GM19467 (cell line): ENCODE measurements at regions not wholly inside any gene's neighbourhood (a gene's known extent, or its start where the extent isn't known, plus 50 kb on each side); places are given as distances from the start of the nearest gene placed in this dataset.

Source experiments
- ATAC-seq: cut with Tn5 transposase; IDR thresholded peaks from one replicate; pipeline ENCODE4 v1.9.1; 2021; ENCODE audit warnings: mild to moderate bottlenecking, moderate library complexity; ENCODE audit not compliant: unreplicated experiment

GRCh38 chr17:71302721-71303549 lies 817.9 kb upstream of the SOX9 start:
- ATAC-seq, result no peak

DNA sequence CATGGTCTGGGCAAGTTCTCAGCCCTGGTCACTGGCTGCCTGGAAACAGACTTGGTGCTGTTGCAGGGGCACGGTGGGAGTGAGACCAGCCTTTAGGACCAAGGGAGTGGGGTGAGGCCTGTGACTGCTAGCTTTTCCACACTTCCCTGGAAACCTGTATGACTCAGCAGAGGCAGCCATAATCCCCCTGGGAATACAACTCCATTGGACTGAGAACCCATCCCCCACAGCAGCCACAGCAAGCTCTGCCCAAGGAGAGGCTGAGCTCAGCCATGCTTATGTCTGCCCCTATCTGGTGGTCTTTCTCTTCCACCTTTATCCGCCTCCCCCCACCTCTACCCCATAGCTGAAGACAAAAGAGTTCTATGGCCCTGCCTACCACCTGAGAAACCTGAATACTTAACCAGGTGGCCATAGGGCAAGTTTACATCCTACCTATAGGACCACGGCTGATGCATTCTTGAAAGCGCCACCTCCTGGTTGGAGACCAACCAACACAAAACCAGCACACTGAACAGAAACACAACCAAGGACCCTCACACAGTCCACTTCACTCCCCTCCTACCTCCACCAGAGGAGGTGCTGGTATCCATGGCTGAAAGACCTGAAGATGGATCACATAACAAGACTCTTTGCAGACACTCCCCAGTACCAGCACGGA lies 816.2 kb upstream of the SOX9 start:
- no peak for ATAC-seq

- no peak for ATAC-seq
Measured at GRCh38 chr17:71313866-71314265, 807.0 kb upstream of the SOX9 start.

DNA sequence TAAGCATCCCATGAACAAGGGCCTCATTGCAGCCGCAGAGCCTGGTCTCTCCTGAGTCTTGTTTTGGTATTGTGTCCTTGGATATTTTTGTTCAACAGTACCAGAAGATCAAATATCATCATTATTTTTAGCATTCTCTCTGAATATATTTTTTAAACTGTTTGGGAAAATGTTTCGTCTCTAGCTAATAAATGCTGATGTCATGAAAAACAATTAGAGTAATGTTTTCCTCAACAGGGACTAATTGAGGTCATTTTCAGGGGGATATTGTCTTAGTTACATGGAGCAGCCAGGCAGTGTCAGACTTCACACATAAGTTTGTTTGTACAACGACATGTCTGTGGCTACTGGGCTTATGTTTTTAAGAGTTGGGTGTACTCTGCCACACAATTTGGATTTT lies 805.3 kb upstream of the SOX9 start:
- no peak for ATAC-seq

DNA sequence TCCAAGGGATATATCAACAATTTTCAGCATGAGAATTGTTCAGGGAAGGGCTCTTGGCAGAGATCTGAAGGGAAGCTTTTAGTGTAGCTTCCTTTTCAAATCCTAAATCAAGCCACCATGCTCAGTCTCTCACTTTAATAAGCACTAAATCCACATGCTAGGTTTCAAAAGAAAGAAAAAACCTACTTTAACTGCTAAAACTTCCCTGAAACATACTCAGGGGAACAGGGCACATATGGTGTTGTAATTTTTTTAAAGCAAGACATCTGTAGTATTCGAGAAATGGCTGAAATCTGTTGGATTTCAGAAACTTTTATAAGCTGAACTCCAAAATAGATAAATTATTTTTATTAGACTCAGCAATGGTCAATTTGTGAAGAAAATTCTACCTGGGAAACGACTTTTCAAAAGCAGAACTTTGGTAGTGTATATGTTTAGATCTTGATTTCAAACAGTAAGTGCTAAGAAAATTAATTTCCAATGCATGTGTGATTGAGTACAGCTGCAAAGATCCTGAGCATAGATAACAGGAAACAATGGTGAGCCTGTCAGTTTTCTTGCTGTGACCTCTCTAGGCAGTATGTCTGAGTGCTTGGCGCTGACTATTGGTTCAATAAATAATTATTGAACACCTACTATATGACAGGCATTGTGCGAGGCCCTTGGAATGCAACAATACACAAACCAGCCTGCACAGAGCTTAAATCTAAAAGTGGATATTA lies 804.5 kb upstream of the SOX9 start:
- no peak for ATAC-seq

- ATAC-seq, result no peak
Measured at GRCh38 chr17:71320009-71320796, 800.6 kb upstream of the SOX9 start.

GRCh38 chr17:71325117-71325516 lies 795.7 kb upstream of the SOX9 start:
- no peak for ATAC-seq

GRCh38 chr17:71325886-71326285 lies 794.9 kb upstream of the SOX9 start:
- ATAC-seq, result no peak

DNA sequence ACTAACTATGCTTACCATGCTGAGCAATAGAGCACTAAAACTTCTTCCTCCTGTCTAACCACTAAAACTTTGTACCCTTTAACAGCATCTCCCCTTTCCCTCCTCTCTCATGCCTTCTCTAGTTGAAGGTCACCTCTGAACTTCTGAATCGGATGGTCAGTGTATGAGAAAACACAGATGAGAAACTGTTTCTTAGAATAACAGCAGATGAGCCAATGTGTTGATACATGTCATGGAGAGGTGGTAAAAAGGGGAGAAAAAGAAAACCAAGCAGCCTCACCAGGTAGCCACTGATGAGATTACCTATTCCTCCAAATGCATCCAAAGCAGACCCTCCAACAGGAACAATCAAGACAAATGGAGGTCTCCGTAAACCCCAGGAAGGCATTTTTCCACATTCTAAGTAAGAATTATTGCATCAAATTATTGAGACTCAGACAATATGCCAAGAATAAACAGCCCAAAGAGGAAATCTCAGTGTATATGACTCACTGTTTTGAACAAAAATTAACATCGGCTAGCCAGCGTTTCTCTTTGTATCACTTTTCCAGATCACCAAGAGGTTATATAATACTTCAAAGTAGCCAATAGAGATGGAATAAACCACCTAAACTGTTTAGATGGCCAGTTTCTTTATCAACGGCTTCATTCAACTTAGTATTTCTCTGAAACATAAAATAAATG lies 793.3 kb upstream of the SOX9 start:
- no peak for ATAC-seq

GRCh38 chr17:71329310-71330098 lies 791.3 kb upstream of the SOX9 start:
- ATAC-seq, result no peak

DNA sequence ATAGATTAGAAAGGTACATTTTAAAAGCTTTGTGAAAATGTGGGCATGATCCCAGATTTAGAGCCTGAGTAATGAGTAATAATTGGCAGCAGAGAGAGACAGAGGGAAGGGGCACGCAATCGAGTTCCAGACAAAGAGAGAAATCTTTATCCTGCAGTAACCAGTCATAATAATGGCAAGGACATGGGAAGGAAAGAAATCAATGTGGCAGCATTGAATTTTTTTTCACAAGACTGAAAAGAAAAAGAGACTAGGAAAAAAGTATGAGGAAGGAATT lies 790.8 kb upstream of the SOX9 start:
- ATAC-seq, result no peak

GRCh38 chr17:71331754-71332325 lies 789.0 kb upstream of the SOX9 start:
- no peak for ATAC-seq

GRCh38 chr17:71334048-71334751 lies 786.6 kb upstream of the SOX9 start:
- no peak for ATAC-seq

GRCh38 chr17:71335212-71335611 lies 785.6 kb upstream of the SOX9 start:
- no peak for ATAC-seq

- no peak for ATAC-seq
Measured at GRCh38 chr17:71337938-71338337, 782.9 kb upstream of the SOX9 start.

DNA sequence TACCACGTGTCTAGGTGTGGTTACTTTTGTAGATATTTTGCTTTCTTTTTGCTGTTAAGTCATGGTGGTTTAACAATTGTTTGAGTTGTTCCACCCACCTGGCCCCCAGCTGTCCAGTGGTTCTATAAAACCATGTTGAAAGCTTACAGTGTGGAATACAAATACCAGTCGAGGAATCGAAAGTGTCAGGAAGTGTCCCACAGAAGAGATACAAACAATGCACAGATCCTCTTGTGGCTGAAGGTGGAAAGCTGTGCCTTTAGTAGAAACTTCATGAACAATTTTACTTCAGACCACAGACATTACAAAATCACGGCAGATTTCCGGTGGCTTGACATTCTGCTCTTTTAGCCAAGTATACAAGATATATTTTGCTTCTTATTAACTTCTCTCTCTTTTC lies 782.4 kb upstream of the SOX9 start:
- ATAC-seq, result no peak

DNA sequence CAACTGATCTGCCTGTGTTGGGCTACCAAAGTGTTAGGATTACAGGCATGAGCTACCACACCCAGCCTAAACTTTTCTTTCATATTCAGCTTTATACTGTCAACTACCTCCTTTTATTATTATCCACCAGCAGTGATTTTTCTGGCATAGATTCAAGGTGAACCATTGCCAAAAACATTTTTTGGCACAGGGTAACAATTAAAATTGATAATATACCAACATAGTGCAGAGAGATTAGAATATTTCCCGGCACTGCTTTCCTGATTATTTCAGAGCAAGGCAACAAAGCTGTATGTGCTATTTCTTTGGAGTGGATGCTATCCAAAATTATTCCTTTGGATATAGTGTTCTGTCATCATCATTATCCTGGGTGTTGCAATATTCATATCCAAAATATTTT lies 781.6 kb upstream of the SOX9 start:
- ATAC-seq, result no peak

DNA sequence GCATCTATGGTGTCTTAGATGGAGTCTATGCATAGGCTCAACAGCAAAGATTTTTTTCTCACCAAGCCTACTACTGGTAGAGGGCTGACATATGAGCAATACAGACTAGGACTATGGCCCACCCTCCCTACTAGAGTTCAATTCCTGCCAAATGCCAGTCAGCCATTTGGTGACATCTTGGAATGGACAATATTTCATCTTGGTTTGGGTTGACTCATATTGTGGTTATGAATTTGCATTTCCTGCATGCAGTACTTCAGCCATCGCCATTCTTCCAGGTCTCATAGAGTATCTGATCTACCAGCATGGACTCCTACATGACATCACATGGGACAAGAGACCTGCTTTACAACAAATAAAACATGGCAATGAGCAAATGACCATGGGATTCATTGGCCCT lies 778.1 kb upstream of the SOX9 start:
- ATAC-seq, result no peak
